DOHH2 (cell line): ENCODE measurements at regions not wholly inside any gene's neighbourhood (a gene's known extent, or its start where the extent isn't known, plus 50 kb on each side); places are given as distances from the start of the nearest gene placed in this dataset.

ENCODE experiments used
- CTCF ChIP-seq: fragments of 200-600 bp; sonication (generic); IDR thresholded peaks from one replicate; pipeline ENCODE4 v1.5.1; 2014; ENCODE audit warnings: antibody characterized with exemption, mild to moderate bottlenecking, low read depth, low read length; ENCODE audit not compliant: poor library complexity, severe bottlenecking
- EZH2phosphoT487 ChIP-seq: fragments of 200-600 bp; sonication (generic); IDR thresholded peaks from 2 replicates; pipeline ENCODE4 v1.6.1; 2017; ENCODE audit warnings: borderline replicate concordance, mild to moderate bottlenecking, antibody characterized with exemption, low read length, moderate library complexity, mixed read lengths

DNA sequence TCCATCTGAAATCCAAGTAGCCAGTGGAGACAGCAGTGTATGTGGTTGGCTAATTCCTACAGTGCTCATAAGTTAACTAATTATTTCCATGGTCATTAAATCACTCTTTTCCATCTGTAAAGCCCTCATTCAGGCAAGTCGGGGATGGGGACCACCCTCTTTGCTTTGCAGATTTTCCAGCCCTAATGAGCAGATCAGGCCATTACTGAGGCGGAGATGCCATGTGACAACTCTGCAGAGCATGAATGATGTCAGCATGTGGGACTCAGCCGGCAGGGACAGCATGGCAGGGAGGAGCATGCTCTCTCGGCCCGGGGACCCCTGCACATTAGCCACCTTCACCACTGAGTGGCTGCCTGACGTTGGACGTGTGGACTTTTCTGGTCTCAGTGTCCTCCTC, 623.3 kb upstream of the CDH4 start:
- TF ChIP-seq CTCF (no peak), EZH2phosphoT487 (no peak)
